ENCODE measurements at regions not wholly inside any gene's neighbourhood (a gene's known extent, or its start where the extent isn't known, plus 50 kb on each side); places are given as distances from the start of the nearest gene placed in this dataset.

GRCh38 chr12:11954181-11954580 lies 116.6 kb upstream of the BCL2L14 start:
- TF ChIP-seq CTCF (IDR thresholded peaks at IDR 0.05): no peak
- Histone ChIP-seq H3K4me3 (no peak overlapping the region), H3K27ac (no peak overlapping the region), H3K4me1 (ENCODE audit: control insufficient read depth in 1 of 2, low read depth in 2 of 2) (no peaks in the 10 kb centered on the region), H3K9me3 (no peaks in the 10 kb centered on the region), H3K36me3 (no peaks in the 10 kb centered on the region), H3K27me3 (replicated peaks; ENCODE audit: insufficient read depth) (no peaks in the 10 kb centered on the region)
- ATAC-seq (ENCODE audit: insufficient number of reproducible peaks, low FRiP score, low read depth) (no peak), DNase-seq (ENCODE audit: low spot score) (no peak)

- Histone ChIP-seq H3K4me3 (no peak overlapping the region), H3K36me3 (no peaks in the 10 kb centered on the region), H3K27ac (no peak overlapping the region), H3K9me3 (no peaks in the 10 kb centered on the region), H3K4me1 (ENCODE audit: control insufficient read depth in 1 of 2, low read depth in 2 of 2) (no peaks in the 10 kb centered on the region), H3K27me3 (replicated peaks; ENCODE audit: insufficient read depth) (no peaks in the 10 kb centered on the region)
- DNase-seq (ENCODE audit: low spot score) (no peak), ATAC-seq (ENCODE audit: insufficient number of reproducible peaks, low FRiP score, low read depth) (no peak)
- no peak for TF ChIP-seq CTCF (IDR thresholded peaks at IDR 0.05)
These were observed 112.3 kb upstream of the BCL2L14 start for GRCh38 chr12:11958221-11959091.

- ATAC-seq (ENCODE audit: insufficient number of reproducible peaks, low FRiP score, low read depth) (no peak), DNase-seq (ENCODE audit: low spot score) (no peak)
- no peak for TF ChIP-seq CTCF (IDR thresholded peaks at IDR 0.05)
- no peaks in the 10 kb centered on the region for H3K9me3 ChIP-seq
- H3K27me3 ChIP-seq (replicated peaks; ENCODE audit: insufficient read depth): no peaks in the 10 kb centered on the region
- H3K4me1 ChIP-seq (ENCODE audit: control insufficient read depth in 1 of 2, low read depth in 2 of 2): no peaks in the 10 kb centered on the region
- no peak overlapping the region for H3K4me3 ChIP-seq
- H3K36me3 ChIP-seq: no peaks in the 10 kb centered on the region
- no peak overlapping the region for H3K27ac ChIP-seq
These were observed 111.5 kb upstream of the BCL2L14 start for GRCh38 chr12:11959117-11959823.

DNA sequence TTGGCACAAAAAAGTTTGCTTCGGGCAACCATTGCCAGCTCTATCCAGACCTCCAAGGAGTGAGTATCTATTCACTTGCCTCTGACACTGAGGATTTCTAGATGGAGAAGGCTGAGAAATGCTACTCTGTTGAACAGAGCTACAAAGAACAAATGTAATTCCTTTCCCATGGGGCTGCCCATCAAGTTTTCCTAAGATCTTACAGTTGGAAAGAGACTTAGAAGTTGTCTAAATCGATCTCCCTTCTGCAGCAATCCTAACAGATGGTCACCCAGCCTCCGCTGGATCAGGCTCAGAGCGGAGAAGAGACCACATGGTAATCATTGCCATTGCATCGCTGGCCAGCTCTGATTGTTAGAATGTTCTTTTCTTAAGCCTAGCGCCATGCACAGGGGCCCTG lies 110.1 kb upstream of the BCL2L14 start:
- ATAC-seq (ENCODE audit: insufficient number of reproducible peaks, low FRiP score, low read depth) (no peak), DNase-seq (ENCODE audit: low spot score) (no peak)
- Histone ChIP-seq H3K27me3 (replicated peaks; ENCODE audit: insufficient read depth) (no peaks in the 10 kb centered on the region), H3K36me3 (no peaks in the 10 kb centered on the region), H3K4me3 (no peak overlapping the region), H3K4me1 (ENCODE audit: control insufficient read depth in 1 of 2, low read depth in 2 of 2) (no peaks in the 10 kb centered on the region), H3K9me3 (no peaks in the 10 kb centered on the region), H3K27ac (no peak overlapping the region)
- no peak for TF ChIP-seq CTCF (IDR thresholded peaks at IDR 0.05)

- Histone ChIP-seq H3K36me3 (no peaks in the 10 kb centered on the region), H3K27ac (no peak overlapping the region), H3K27me3 (replicated peaks; ENCODE audit: insufficient read depth) (no peaks in the 10 kb centered on the region), H3K9me3 (no peaks in the 10 kb centered on the region), H3K4me3 (no peak overlapping the region), H3K4me1 (ENCODE audit: control insufficient read depth in 1 of 2, low read depth in 2 of 2) (no peaks in the 10 kb centered on the region)
- no peak for DNase-seq (ENCODE audit: low spot score)
- TF ChIP-seq CTCF (IDR thresholded peaks at IDR 0.05): no peak
- ATAC-seq (ENCODE audit: insufficient number of reproducible peaks, low FRiP score, low read depth): no peak
These were observed 109.1 kb upstream of the BCL2L14 start for GRCh38 chr12:11961686-11962085.
